ENCODE measurements at regions not wholly inside any gene's neighbourhood (a gene's known extent, or its start where the extent isn't known, plus 50 kb on each side); places are given as distances from the start of the nearest gene placed in this dataset.

DNA sequence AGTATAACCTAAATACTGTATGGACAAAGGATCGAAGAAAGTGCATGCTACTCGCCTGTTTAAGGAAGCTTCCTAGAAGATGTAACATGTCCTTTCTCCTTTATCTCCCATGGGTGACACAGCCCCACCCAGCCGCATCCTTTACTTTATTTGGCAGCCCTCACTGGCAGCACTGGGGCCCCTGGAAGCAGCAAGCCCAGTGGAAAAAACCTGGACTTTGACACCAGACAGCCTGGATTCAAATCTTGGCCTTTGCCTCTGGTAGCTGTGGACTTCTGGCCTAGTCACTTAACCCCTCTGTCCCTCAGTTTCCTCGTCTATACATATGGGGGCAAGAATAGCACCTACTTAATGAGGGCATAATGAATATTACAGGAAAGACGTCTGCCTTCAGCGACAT, 67.1 kb downstream of the MYEOV start:
- H3K27ac ChIP-seq: no peak overlapping the region
- no peak overlapping the region for H3K4me3 ChIP-seq
- peaks cover 0 to 9% of the 10 kb centered on the region in 2 donors for H3K9me3 ChIP-seq
- no peaks in the 10 kb centered on the region for H3K27me3 ChIP-seq
- H3K36me3 ChIP-seq: no peaks in the 10 kb centered on the region
- H3K4me1 ChIP-seq: no peaks in the 10 kb centered on the region
- DNase-seq (ENCODE audit: low spot score): peak; percentile 48
- TF ChIP-seq, protein P1, sequence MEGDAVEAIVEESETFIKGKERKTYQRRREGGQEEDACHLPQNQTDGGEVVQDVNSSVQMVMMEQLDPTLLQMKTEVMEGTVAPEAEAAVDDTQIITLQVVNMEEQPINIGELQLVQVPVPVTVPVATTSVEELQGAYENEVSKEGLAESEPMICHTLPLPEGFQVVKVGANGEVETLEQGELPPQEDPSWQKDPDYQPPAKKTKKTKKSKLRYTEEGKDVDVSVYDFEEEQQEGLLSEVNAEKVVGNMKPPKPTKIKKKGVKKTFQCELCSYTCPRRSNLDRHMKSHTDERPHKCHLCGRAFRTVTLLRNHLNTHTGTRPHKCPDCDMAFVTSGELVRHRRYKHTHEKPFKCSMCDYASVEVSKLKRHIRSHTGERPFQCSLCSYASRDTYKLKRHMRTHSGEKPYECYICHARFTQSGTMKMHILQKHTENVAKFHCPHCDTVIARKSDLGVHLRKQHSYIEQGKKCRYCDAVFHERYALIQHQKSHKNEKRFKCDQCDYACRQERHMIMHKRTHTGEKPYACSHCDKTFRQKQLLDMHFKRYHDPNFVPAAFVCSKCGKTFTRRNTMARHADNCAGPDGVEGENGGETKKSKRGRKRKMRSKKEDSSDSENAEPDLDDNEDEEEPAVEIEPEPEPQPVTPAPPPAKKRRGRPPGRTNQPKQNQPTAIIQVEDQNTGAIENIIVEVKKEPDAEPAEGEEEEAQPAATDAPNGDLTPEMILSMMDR (IDR thresholded peaks at IDR 0.05): no peak

DNA sequence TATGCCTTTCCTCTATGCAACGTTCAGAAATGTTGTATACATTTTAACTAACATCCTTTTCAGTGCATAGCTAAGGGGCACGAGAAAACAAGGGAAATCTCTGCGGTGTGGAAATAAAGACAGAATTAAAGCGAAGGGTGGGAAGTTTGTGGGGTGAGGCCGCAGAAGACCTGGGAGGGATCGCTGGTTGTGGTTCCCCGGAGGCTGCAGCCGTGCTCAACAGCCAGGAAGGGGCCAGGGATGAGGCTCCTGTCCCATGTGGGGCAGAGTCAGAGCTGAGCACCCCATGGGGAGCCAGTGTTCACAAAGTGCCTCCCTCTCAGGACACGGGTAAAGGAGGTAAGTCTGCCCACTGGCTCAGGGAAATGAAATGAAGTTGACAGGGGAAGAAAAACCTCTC, 67.5 kb downstream of the MYEOV start:
- H3K4me3 ChIP-seq: no peak overlapping the region
- no peak overlapping the region for H3K27ac ChIP-seq
- no peaks in the 10 kb centered on the region for H3K4me1 ChIP-seq
- no peaks in the 10 kb centered on the region for H3K36me3 ChIP-seq
- H3K9me3 ChIP-seq: peaks cover 0 to 9% of the 10 kb centered on the region in 2 donors
- H3K27me3 ChIP-seq: no peaks in the 10 kb centered on the region
- TF ChIP-seq, protein P1 (IDR thresholded peaks at IDR 0.05): no peak
- DNase-seq (ENCODE audit: low spot score): peak; percentile 11

DNA sequence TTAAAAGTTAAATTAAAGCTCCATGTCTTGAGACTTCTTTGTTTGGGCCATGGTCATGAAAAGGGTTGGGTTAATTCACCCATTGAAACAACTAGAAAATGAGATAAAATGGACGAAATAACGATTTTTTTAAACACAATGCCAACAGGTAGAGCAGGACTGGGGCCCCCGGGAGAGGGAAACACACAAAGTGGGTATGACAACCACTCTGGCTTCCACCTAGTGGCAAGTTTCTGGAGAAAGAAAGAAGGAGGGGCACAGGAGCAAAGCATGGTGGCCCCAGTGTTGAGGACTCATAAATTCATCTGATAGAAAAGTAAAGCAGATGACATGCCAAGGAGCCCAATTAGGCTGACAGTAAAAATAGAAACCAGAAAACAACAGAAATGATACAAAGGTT, 68.4 kb downstream of the MYEOV start:
- peak; percentile 18 for DNase-seq (ENCODE audit: low spot score)
- TF ChIP-seq, protein P1 (IDR thresholded peaks at IDR 0.05): no peak
- Histone ChIP-seq H3K4me3 (no peak overlapping the region), H3K4me1 (no peaks in the 10 kb centered on the region), H3K27me3 (no peaks in the 10 kb centered on the region), H3K36me3 (no peaks in the 10 kb centered on the region), H3K27ac (no peak overlapping the region), H3K9me3 (peaks cover 0 to 9% of the 10 kb centered on the region in 2 donors)

DNA sequence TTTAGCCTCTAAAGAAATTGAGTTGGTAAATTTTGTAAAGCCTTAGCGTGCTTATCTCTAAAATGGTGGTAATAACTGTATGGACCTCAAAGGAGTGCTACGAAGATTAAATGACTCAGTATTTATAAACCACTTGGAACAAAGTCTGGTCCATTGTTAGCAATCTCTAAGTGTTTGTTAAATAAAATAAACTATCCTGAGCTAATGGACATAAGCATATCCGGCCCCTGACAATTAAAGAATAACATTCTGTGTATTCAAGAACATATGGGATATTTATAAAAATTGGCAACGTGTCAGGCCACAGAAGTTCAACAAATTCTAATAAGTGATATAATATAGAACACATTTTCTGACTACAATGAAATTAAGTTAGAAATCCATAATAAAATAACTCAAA, 71.0 kb downstream of the MYEOV start:
- TF ChIP-seq, protein P1 (IDR thresholded peaks at IDR 0.05): no peak

DNA sequence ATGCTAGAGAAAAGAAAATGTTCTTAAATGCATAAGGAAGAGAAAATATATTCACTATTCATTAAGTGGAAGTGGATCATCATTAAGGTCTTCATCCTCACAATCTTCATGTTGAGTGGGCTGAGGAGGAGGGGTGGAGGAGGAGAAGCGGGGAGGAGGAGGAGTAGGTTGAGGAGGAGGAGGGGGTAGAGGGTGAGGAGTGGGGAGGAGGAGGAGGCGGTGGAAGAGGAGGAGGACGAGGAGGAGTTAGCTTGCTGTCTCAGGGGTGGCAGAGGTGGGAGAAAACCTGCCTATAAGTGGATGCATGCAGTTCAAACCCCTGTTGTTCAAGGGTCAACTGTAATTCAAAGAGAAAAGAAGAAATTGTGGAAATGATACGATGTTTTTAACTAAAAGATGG, 71.6 kb downstream of the MYEOV start:
- H3K27me3 ChIP-seq: no peaks in the 10 kb centered on the region
- H3K27ac ChIP-seq: no peak overlapping the region
- H3K4me3 ChIP-seq: no peak overlapping the region
- H3K36me3 ChIP-seq: no peaks in the 10 kb centered on the region
- H3K4me1 ChIP-seq: no peaks in the 10 kb centered on the region
- no peaks in the 10 kb centered on the region for H3K9me3 ChIP-seq
- TF ChIP-seq, protein P1 (IDR thresholded peaks at IDR 0.05): no peak
- DNase-seq (ENCODE audit: low spot score): no peak

More for the DNA sequence above, 71.0 kb downstream of the MYEOV start:
- Histone ChIP-seq H3K27me3 (no peaks in the 10 kb centered on the region), H3K9me3 (peaks cover 0 to 1% of the 10 kb centered on the region in 2 donors), H3K4me1 (no peaks in the 10 kb centered on the region), H3K27ac (no peak overlapping the region), H3K4me3 (no peak overlapping the region), H3K36me3 (no peaks in the 10 kb centered on the region)
- DNase-seq (ENCODE audit: low spot score): no peak

DNA sequence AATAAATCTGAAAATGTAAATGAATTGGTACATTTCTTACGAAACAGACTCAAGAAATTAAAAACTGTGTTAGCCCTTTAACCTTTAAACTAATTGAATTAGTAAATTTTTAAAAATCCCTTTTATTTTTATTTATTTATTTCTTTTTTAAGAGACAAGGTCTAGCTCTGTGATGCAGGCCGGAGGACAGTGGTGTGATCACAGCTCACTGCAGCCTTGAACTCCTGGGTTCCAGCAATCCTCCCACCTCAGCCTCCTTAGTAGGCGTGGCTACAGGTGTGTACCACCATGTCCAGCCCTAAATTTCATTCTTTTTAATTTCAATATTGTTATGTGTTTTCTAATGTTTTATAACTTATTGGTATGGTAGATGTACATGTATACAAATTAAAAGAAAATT, 72.6 kb downstream of the MYEOV start:
- no peaks in the 10 kb centered on the region for H3K36me3 ChIP-seq
- TF ChIP-seq, protein P1 (IDR thresholded peaks at IDR 0.05): no peak
- DNase-seq (ENCODE audit: low spot score): peak; percentile 56

More for the DNA sequence above, 72.6 kb downstream of the MYEOV start:
- Histone ChIP-seq H3K9me3 (no peaks in the 10 kb centered on the region), H3K27ac (no peak overlapping the region), H3K27me3 (no peaks in the 10 kb centered on the region), H3K4me1 (no peaks in the 10 kb centered on the region), H3K4me3 (no peak overlapping the region)

All from right atrium auricular region (tissue), 2 donors.